ENCODE measurements at regions not wholly inside any gene's neighbourhood (a gene's known extent, or its start where the extent isn't known, plus 50 kb on each side); places are given as distances from the start of the nearest gene placed in this dataset.

GRCh38 chr15:100810229-100810628 is 69.4 kb upstream of the ALDH1A3 start:
- ATAC-seq, result no peak
- CTCF ChIA-PET, result no interaction called here
- H3K9me3 ChIP-seq (ENCODE audit: control insufficient read depth in 1 of 2, insufficient read depth in 1 of 2, low read depth in 1 of 2, low read length in 2 of 2), result peaks cover 0 to 4% of the 10 kb centered on the region in 2 experiments; a peak in 1 of 4 replicates
- H3K27ac ChIP-seq (ENCODE audit: low read depth, low read length), result no peak overlapping the region
- H2AFZ ChIP-seq (ENCODE audit: low read depth, low read length, poor library complexity, severe bottlenecking), result no peak overlapping the region
- RAD21 ChIA-PET (ENCODE audit: low non-redundant PET in 1 of 2, low total read pairs in 2 of 2, uncharacterized antibody in 2 of 2, unreplicated experiment in 2 of 2), result no interaction called here
- TF ChIP-seq JUND (IDR thresholded peaks at IDR 0.05) (no peak), EGR1 (IDR thresholded peaks at IDR 0.05; ENCODE audit: low read depth) (no peak), POLR2AphosphoS5 (IDR thresholded peaks at IDR 0.05; ENCODE audit: low read depth, low read length) (no peak), ZFX (IDR thresholded peaks at IDR 0.05) (no peak), CBX3 (IDR thresholded peaks at IDR 0.05; ENCODE audit: low read depth) (no peak), YY1 (IDR thresholded peaks at IDR 0.05; ENCODE audit: extremely low read depth, insufficient replicate concordance, low read depth, low read length) (no peak), ELF1 (IDR thresholded peaks at IDR 0.05; ENCODE audit: borderline replicate concordance, low read depth) (no peak)
- no peak overlapping the region for H3K9ac ChIP-seq (ENCODE audit: low read length)
- POLR2A ChIA-PET, result no interaction called here
- H3K79me2 ChIP-seq (ENCODE audit: insufficient read depth, low read length), result no peaks in the 10 kb centered on the region
- no peaks in the 10 kb centered on the region for H3K36me3 ChIP-seq (ENCODE audit: control insufficient read depth in 1 of 2, insufficient read depth in 2 of 2, low read length in 2 of 2)
- no peaks in the 10 kb centered on the region for H3K27me3 ChIP-seq (ENCODE audit: insufficient read depth, low read length)
- no peaks in the 10 kb centered on the region for H4K20me1 ChIP-seq (ENCODE audit: insufficient read depth)
- no peak overlapping the region for H3K4me3 ChIP-seq (replicated peaks in 1 of 2; ENCODE audit: low read depth in 1 of 2, low read length in 2 of 2)
- H3K4me2 ChIP-seq (ENCODE audit: low read length), result no peak overlapping the region
- no TSS peak for BruUV-seq (replicated peaks)
- intact Hi-C loops (cut with micrococcal nuclease), result no loop called here
- peaks cover 0 to 10% of the 10 kb centered on the region in 2 experiments; a peak in 1 of 4 replicates for H3K4me1 ChIP-seq (ENCODE audit: control insufficient read depth in 1 of 2, insufficient read depth in 2 of 2, low read length in 2 of 2)
- DNase-seq (ENCODE audit: low read depth, low spot score), result no peak
- no peaks in the 10 kb centered on the region for H3K9me2 ChIP-seq (ENCODE audit: insufficient read depth)

- Histone ChIP-seq H3K4me2 (ENCODE audit: low read length) (no peak overlapping the region), H4K20me1 (ENCODE audit: insufficient read depth) (no peaks in the 10 kb centered on the region), H2AFZ (ENCODE audit: low read depth, low read length, poor library complexity, severe bottlenecking) (no peak overlapping the region), H3K27ac (ENCODE audit: low read depth, low read length) (no peak overlapping the region), H3K9ac (ENCODE audit: low read length) (no peak overlapping the region), H3K9me3 (ENCODE audit: control insufficient read depth in 1 of 2, insufficient read depth in 1 of 2, low read depth in 1 of 2, low read length in 2 of 2) (peaks cover 3 to 8% of the 10 kb centered on the region in 2 experiments; a peak in 3 of 4 replicates), H3K4me3 (replicated peaks in 1 of 2; ENCODE audit: low read depth in 1 of 2, low read length in 2 of 2) (no peak overlapping the region), H3K9me2 (ENCODE audit: insufficient read depth) (no peaks in the 10 kb centered on the region), H3K27me3 (ENCODE audit: insufficient read depth, low read length) (no peaks in the 10 kb centered on the region), H3K79me2 (ENCODE audit: insufficient read depth, low read length) (no peaks in the 10 kb centered on the region), H3K4me1 (ENCODE audit: control insufficient read depth in 1 of 2, insufficient read depth in 2 of 2, low read length in 2 of 2) (peaks cover 0 to 10% of the 10 kb centered on the region in 2 experiments; a peak in 1 of 4 replicates), H3K36me3 (ENCODE audit: control insufficient read depth in 1 of 2, insufficient read depth in 2 of 2, low read length in 2 of 2) (no peaks in the 10 kb centered on the region)
- intact Hi-C loops (cut with micrococcal nuclease), result no loop called here
- no peak for ATAC-seq
- ChIA-PET RAD21 (ENCODE audit: low non-redundant PET in 1 of 2, low total read pairs in 2 of 2, uncharacterized antibody in 2 of 2, unreplicated experiment in 2 of 2) (no interaction called here), POLR2A (no interaction called here), CTCF (no interaction called here)
- no peak for TF ChIP-seq JUND (IDR thresholded peaks at IDR 0.05)
- TF ChIP-seq EZH2 (IDR thresholded peaks at IDR 0.05), result no peak
- TF ChIP-seq POLR2AphosphoS5 (IDR thresholded peaks at IDR 0.05; ENCODE audit: low read depth, low read length), result no peak
- no TSS peak for BruUV-seq (replicated peaks)
- no peak for DNase-seq (ENCODE audit: low read depth, low spot score)
These were observed 68.8 kb upstream of the ALDH1A3 start for GRCh38 chr15:100810831-100811230.
